C4-2B (cell line): ENCODE measurements at regions not wholly inside any gene's neighbourhood (a gene's known extent, or its start where the extent isn't known, plus 50 kb on each side); places are given as distances from the start of the nearest gene placed in this dataset.
"Not testable (repeated sequence)": the region's sequence is repeated elsewhere in the genome, so short reads cannot be mapped to it uniquely, and the experiment has no call there.

Experiments used
- ZFX ChIP-seq: fragments of 450-650 bp; IDR thresholded peaks from 2 replicates; pipeline ENCODE4 v1.6.1; 2017
- TF ChIP-seq, protein P1 (sequence below): fragments of 450-650 bp; conservative IDR thresholded peaks from 2 replicates; pipeline ENCODE4 v1.5.1; 2017; ENCODE audit warnings: mild to moderate bottlenecking

DNA sequence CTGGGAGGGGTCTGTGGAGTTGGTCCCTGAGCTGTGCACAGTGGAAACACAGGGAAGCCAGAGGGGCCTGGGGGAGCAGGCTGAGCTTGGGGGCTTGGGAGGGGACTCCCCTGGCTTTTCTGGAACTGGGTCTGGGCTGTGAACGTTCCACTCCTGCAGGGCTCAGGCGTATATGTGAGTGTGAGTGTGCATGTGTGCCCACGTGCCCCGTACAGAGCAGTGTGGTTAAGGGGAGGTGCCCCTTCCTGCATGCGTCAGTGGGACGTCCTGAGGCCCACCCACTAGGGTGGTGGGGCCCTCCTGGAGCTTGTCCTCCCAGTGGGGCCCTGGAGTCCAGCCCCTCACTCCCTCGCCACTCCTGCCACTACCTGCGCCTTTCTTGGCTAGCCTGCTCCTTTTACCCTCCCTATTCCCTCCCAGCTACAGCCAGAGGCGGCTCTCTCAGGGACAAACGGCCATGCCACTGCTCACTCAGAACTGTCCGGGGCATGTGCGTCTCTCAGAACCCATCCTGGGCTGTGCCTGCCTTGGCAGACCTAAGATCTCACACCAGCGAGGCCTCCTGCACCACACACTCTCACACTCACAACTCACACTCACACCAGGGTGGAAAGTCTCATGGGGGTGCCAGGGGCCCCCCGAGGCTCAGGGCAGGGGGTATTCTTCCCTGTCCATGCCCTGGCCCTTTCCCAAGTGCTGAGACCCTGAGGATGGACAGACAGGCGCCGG lies 59.9 kb downstream of the TMEM121 start:
- TF ChIP-seq, protein P1, sequence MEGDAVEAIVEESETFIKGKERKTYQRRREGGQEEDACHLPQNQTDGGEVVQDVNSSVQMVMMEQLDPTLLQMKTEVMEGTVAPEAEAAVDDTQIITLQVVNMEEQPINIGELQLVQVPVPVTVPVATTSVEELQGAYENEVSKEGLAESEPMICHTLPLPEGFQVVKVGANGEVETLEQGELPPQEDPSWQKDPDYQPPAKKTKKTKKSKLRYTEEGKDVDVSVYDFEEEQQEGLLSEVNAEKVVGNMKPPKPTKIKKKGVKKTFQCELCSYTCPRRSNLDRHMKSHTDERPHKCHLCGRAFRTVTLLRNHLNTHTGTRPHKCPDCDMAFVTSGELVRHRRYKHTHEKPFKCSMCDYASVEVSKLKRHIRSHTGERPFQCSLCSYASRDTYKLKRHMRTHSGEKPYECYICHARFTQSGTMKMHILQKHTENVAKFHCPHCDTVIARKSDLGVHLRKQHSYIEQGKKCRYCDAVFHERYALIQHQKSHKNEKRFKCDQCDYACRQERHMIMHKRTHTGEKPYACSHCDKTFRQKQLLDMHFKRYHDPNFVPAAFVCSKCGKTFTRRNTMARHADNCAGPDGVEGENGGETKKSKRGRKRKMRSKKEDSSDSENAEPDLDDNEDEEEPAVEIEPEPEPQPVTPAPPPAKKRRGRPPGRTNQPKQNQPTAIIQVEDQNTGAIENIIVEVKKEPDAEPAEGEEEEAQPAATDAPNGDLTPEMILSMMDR, result not testable (repeated sequence)
- not testable (repeated sequence) for TF ChIP-seq ZFX
